ENCODE measurements at regions not wholly inside any gene's neighbourhood (a gene's known extent, or its start where the extent isn't known, plus 50 kb on each side); places are given as distances from the start of the nearest gene placed in this dataset.
"Not testable (repeated sequence)": the region's sequence is repeated elsewhere in the genome, so short reads cannot be mapped to it uniquely, and the experiment has no call there.

- Mint-ChIP-seq H3K27me3 (no peaks in the 10 kb centered on the region), H3K27ac (no peak overlapping the region), H3K36me3 (ENCODE audit: low read depth) (peaks cover 3% of the 10 kb centered on the region), H3K4me1 (peaks cover 31% of the 10 kb centered on the region), H3K4me3 (no peak overlapping the region), H3K9me3 (peaks cover 13% of the 10 kb centered on the region)
- no peak for DNase-seq
- ChIA-PET POLR2A (no interaction called here), CTCF (no interaction called here)
These were observed 218.5 kb upstream of the AFF2 start for GRCh38 chrX:148281920-148282319.

GRCh38 chrX:148282504-148282903, 217.9 kb upstream of the AFF2 start:
- POLR2A ChIA-PET: no interaction called here
- H3K27ac Mint-ChIP-seq: peak overlapping the region; percentile 22
- H3K4me1 Mint-ChIP-seq: peaks cover 30% of the 10 kb centered on the region
- H3K9me3 Mint-ChIP-seq: peaks cover 13% of the 10 kb centered on the region
- no peak overlapping the region for H3K4me3 Mint-ChIP-seq
- H3K36me3 Mint-ChIP-seq (ENCODE audit: low read depth): peaks cover 1% of the 10 kb centered on the region
- CTCF ChIA-PET: no interaction called here
- DNase-seq: no peak
- H3K27me3 Mint-ChIP-seq: no peaks in the 10 kb centered on the region

- peaks cover 30% of the 10 kb centered on the region for H3K4me1 Mint-ChIP-seq
- peaks cover 9% of the 10 kb centered on the region for H3K9me3 Mint-ChIP-seq
- no peak overlapping the region for H3K27ac Mint-ChIP-seq
- POLR2A ChIA-PET: no interaction called here
- H3K27me3 Mint-ChIP-seq: no peaks in the 10 kb centered on the region
- H3K36me3 Mint-ChIP-seq (ENCODE audit: low read depth): peaks cover 1% of the 10 kb centered on the region
- CTCF ChIA-PET: interaction anchor here (0.8 kb wide), 1 partner anchor 37 kb away, joined by 4 read pairs; no protein-coding TSS in a partner anchor
- DNase-seq: no peak
- no peak overlapping the region for H3K4me3 Mint-ChIP-seq
These were observed 216.4 kb upstream of the AFF2 start for GRCh38 chrX:148284056-148284455.

DNA sequence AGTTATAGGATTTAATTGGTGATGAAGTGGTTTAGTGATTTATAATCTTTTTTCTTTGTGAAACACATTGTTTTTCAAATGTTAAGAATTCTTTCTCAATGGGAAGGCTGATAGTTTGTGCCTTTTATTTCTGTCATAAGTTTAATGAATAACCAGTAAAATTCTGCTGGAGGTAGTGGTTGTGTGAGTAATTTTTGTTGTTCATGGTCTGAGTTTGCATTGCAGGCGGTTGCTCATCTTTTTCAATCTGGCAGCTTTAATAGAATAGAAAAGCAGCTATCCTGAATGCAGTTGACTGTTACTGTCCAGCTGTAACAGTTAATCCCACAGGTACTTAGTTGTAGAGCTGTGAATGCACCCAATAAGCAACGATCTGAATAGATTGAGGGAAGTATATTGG, 215.6 kb upstream of the AFF2 start:
- ChIA-PET CTCF (no interaction called here), POLR2A (no interaction called here)

DNA sequence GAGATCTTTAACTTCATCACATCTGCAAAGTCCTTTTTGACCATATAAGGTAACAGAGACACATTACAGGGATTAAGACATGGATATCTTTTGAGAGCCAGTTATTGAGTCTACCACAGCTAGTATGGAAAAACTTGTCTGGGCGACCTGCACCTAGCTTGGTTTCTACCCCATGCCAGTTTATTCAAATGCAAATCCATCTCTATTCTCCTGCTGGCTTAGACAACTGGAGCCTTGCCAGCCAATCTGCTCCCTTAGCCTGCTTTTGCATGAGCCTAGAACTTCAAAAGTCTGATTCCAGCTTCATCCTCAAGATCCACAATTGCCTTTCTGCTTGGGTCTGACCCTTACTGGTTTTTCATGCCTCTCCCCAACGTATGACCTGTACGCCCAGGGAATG, 212.0 kb upstream of the AFF2 start:
- no peaks in the 10 kb centered on the region for H3K27me3 Mint-ChIP-seq
- POLR2A ChIA-PET: no interaction called here
- CTCF ChIA-PET: no interaction called here
- H3K9me3 Mint-ChIP-seq: peaks cover 9% of the 10 kb centered on the region
- no peak for DNase-seq
- H3K4me3 Mint-ChIP-seq: no peak overlapping the region
- no peak overlapping the region for H3K27ac Mint-ChIP-seq
- peaks cover 8% of the 10 kb centered on the region for H3K4me1 Mint-ChIP-seq
- H3K36me3 Mint-ChIP-seq (ENCODE audit: low read depth): no peaks in the 10 kb centered on the region

More for the DNA sequence above, 215.6 kb upstream of the AFF2 start:
- Mint-ChIP-seq H3K27me3 (no peaks in the 10 kb centered on the region), H3K27ac (no peak overlapping the region), H3K4me3 (no peak overlapping the region), H3K4me1 (peaks cover 30% of the 10 kb centered on the region), H3K9me3 (peaks cover 9% of the 10 kb centered on the region), H3K36me3 (ENCODE audit: low read depth) (peaks cover 1% of the 10 kb centered on the region)
- DNase-seq: no peak

DNA sequence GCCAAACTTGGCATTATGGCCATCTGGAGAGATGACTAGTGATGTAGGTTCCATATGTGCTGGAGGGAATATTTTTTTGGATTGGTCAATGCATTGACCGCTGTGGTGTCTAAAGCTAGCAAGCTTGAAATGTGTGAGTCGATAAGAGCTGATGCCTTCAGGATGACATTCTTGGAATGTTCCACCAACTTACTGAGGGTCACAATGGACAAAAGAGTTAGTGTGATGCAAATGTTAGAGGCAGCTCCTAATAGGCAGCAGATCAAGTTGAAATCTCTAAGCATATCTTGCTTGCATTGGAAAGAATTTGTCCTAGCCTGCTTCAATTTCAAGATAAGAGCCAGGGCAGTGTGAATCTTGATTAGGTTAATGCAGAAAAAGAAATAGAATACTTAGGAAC, 210.4 kb upstream of the AFF2 start:
- Mint-ChIP-seq H3K27ac (no peak overlapping the region), H3K4me1 (peaks cover 6% of the 10 kb centered on the region), H3K4me3 (no peak overlapping the region), H3K9me3 (peaks cover 8% of the 10 kb centered on the region), H3K27me3 (no peaks in the 10 kb centered on the region), H3K36me3 (ENCODE audit: low read depth) (no peaks in the 10 kb centered on the region)
- ChIA-PET POLR2A (no interaction called here), CTCF (interaction anchor here (0.6 kb wide), 1 partner anchor 1040 kb away, joined by 3 read pairs; no protein-coding TSS in a partner anchor)
- no peak for DNase-seq

DNA sequence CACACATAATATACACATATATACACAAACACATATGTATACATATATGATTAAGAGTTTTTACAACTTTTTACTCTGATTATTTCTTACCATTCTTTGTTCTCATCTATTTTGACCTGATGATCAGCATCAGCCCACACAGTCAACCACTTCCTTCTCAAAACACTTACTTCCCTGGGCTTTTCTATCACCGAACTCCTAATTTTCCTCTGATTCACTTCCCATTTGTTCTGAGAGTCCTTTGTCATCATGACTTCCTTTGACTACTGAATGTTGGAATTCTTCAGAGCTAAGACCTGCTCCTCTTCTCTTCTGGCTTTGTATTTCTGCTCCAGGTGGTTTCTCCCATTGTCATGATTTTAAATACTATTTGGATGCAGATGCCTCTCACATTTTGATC, 209.5 kb upstream of the AFF2 start:
- no peak overlapping the region for H3K27ac Mint-ChIP-seq
- ChIA-PET CTCF (no interaction called here), POLR2A (no interaction called here)
- H3K9me3 Mint-ChIP-seq: peaks cover 11% of the 10 kb centered on the region
- peaks cover 2% of the 10 kb centered on the region for H3K36me3 Mint-ChIP-seq (ENCODE audit: low read depth)
- H3K4me1 Mint-ChIP-seq: peaks cover 8% of the 10 kb centered on the region
- no peaks in the 10 kb centered on the region for H3K27me3 Mint-ChIP-seq
- DNase-seq: no peak
- no peak overlapping the region for H3K4me3 Mint-ChIP-seq

DNA sequence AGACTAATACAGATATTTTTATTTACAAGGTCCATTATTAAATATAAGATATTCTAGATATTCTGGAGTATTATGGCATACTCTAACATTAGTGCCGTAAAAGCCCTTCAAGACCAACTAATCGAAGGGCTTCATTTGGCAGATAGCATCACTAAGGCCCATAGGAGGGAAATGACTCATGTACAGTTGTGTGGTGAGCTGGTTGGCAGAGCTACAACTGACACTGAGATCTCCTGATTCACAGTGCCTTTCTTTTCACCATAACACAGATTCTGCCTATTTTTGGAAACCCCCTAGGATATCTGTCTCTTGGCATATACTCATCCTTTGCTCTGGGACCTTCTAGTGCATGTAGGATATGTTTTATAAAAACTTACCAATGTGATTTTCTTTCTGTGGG, 201.7 kb upstream of the AFF2 start:
- ChIA-PET POLR2A (no interaction called here), CTCF (interaction anchor here (0.9 kb wide), 1 partner anchor 11 kb away, joined by 3 read pairs; no protein-coding TSS in a partner anchor)
- peaks cover 7% of the 10 kb centered on the region for H3K9me3 Mint-ChIP-seq
- H3K36me3 Mint-ChIP-seq (ENCODE audit: low read depth): peaks cover 2% of the 10 kb centered on the region
- no peak for DNase-seq
- peaks cover 1% of the 10 kb centered on the region for H3K4me1 Mint-ChIP-seq
- H3K4me3 Mint-ChIP-seq: no peak overlapping the region
- no peaks in the 10 kb centered on the region for H3K27me3 Mint-ChIP-seq
- no peak overlapping the region for H3K27ac Mint-ChIP-seq

DNA sequence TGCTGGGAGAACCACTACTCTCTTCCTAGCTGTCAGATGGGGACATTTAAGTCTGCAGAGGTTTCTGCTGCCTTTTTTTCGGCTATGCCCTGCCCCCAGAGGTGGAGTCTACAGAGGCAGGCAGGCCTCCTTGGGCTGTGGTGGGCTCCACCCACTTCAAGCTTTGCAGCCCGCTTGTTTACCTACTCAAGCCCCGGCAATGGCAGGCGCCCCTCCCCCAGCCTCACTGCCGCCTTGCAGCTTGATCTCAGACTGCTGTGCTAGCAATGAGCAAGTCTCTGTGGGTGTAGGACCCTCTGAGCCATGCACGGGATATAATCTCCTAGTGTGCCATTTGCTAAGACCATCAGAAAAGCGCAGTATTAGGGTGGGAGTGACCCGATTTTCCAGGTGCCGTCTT, 195.2 kb upstream of the AFF2 start:
- H3K27me3 Mint-ChIP-seq; DNase-seq; H3K36me3 Mint-ChIP-seq (ENCODE audit: low read depth); H3K27ac Mint-ChIP-seq; H3K4me3 Mint-ChIP-seq; H3K9me3 Mint-ChIP-seq; CTCF ChIA-PET; POLR2A ChIA-PET: not testable (repeated sequence)
- peaks cover 17% of the 10 kb centered on the region for H3K4me1 Mint-ChIP-seq

GRCh38 chrX:148309413-148309812, 191.0 kb upstream of the AFF2 start:
- ChIA-PET CTCF (interaction anchor here (0.6 kb wide), 1 partner anchor 385 kb away, joined by 3 read pairs; no protein-coding TSS in a partner anchor), POLR2A (no interaction called here)
- Mint-ChIP-seq H3K27ac (peak overlapping the region; percentile 76), H3K36me3 (ENCODE audit: low read depth) (peaks cover 16% of the 10 kb centered on the region), H3K4me3 (no peak overlapping the region), H3K9me3 (peaks cover 10% of the 10 kb centered on the region), H3K27me3 (no peaks in the 10 kb centered on the region), H3K4me1 (peaks cover 39% of the 10 kb centered on the region)
- DNase-seq: no peak

- Mint-ChIP-seq H3K4me1 (peaks cover 39% of the 10 kb centered on the region), H3K27me3 (no peaks in the 10 kb centered on the region), H3K27ac (peak overlapping the region; percentile 87), H3K9me3 (peaks cover 10% of the 10 kb centered on the region), H3K4me3 (peak overlapping the region; percentile 1), H3K36me3 (ENCODE audit: low read depth) (peaks cover 16% of the 10 kb centered on the region)
- ChIA-PET POLR2A (no interaction called here), CTCF (interaction anchor here (1.1 kb wide), 1 partner anchor 19 kb away, joined by 4 read pairs; no protein-coding TSS in a partner anchor)
- peak; percentile 66 for DNase-seq
These were observed 189.8 kb upstream of the AFF2 start for GRCh38 chrX:148310426-148311165.

DNA sequence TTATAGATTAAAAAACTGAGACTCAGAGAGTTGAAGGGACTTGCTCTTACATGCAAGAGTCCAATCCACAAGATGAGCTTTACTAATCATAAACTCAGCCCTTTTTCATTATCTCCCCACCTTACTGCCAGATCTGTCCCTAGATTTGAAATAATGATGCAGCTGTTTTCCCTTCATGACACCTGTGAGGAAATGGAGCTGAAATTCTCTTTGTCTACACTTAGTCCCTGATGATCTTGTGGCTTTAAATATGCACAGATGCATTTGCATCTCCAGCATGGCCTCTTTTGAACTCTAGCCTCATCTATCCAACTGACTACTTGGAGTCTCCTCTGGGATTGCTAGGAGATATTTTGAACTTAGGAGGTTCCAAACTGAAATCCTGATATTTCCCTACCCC, 188.9 kb upstream of the AFF2 start:
- Mint-ChIP-seq H3K36me3 (ENCODE audit: low read depth) (peaks cover 16% of the 10 kb centered on the region), H3K27me3 (no peaks in the 10 kb centered on the region), H3K27ac (peak overlapping the region; percentile 87), H3K9me3 (peaks cover 6% of the 10 kb centered on the region), H3K4me1 (peaks cover 39% of the 10 kb centered on the region), H3K4me3 (no peak overlapping the region)
- ChIA-PET POLR2A (no interaction called here), CTCF (interaction anchor here (1.1 kb wide), 1 partner anchor 18 kb away, joined by 4 read pairs; no protein-coding TSS in a partner anchor)
- DNase-seq: no peak

GRCh38 chrX:148314876-148315275, 185.5 kb upstream of the AFF2 start:
- CTCF ChIA-PET: interaction anchor here (0.6 kb wide), 1 partner anchor 375 kb away, joined by 5 read pairs; no protein-coding TSS in a partner anchor
- POLR2A ChIA-PET: no interaction called here
- peaks cover 26% of the 10 kb centered on the region for H3K4me1 Mint-ChIP-seq
- peaks cover 10% of the 10 kb centered on the region for H3K36me3 Mint-ChIP-seq (ENCODE audit: low read depth)
- DNase-seq: no peak
- no peaks in the 10 kb centered on the region for H3K9me3 Mint-ChIP-seq
- no peaks in the 10 kb centered on the region for H3K27me3 Mint-ChIP-seq
- H3K4me3 Mint-ChIP-seq: no peak overlapping the region
- H3K27ac Mint-ChIP-seq: no peak overlapping the region

DNA sequence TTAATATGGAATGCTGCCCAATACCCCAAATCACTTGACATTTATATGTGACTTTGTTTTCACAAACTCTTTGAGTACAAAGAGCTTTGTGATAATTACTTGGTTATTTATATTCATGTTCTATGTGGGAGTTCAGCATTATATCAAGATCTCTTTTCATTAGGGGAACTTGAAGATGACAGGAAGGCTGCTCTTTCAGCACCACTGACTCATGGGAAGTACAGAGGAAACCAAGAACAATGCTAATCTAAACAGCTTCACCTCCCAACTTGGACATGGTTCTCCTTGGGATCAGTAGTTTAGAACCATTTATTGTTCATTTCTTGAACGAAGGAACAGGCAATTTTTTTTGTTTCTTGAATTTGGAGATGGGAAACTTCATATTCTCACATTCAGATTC, 184.0 kb upstream of the AFF2 start:
- ChIA-PET POLR2A (no interaction called here), CTCF (no interaction called here)

More for the DNA sequence above, 184.0 kb upstream of the AFF2 start:
- DNase-seq: no peak
- H3K27me3 Mint-ChIP-seq: no peaks in the 10 kb centered on the region
- no peak overlapping the region for H3K27ac Mint-ChIP-seq
- H3K4me1 Mint-ChIP-seq: peaks cover 11% of the 10 kb centered on the region
- peaks cover 2% of the 10 kb centered on the region for H3K9me3 Mint-ChIP-seq
- peaks cover 10% of the 10 kb centered on the region for H3K36me3 Mint-ChIP-seq (ENCODE audit: low read depth)
- no peak overlapping the region for H3K4me3 Mint-ChIP-seq

Measured in activated CD4-positive, alpha-beta T cell treated with anti-CD3 and anti-CD28 coated beads, Interleukin-2, amount 10 ng/mL, durations not matched to agents 7 days and 5 days (primary cell).